ENCODE measurements at regions not wholly inside any gene's neighbourhood (a gene's known extent, or its start where the extent isn't known, plus 50 kb on each side); places are given as distances from the start of the nearest gene placed in this dataset.

GRCh38 chr6:159513914-159514313 lies 179.1 kb downstream of the SOD2 start:
- intact Hi-C loops (cut with micrococcal nuclease): no loop called here
- Mint-ChIP-seq H3K9me3 (peaks cover 11% of the 10 kb centered on the region), H3K36me3 (ENCODE audit: low read depth) (no peaks in the 10 kb centered on the region), H3K4me1 (ENCODE audit: low read depth) (no peaks in the 10 kb centered on the region), H3K27me3 (ENCODE audit: low read depth) (peaks cover 18% of the 10 kb centered on the region), H3K27ac (no peak overlapping the region), H3K4me3 (no peak overlapping the region)
- no peak for DNase-seq
- CTCF ChIA-PET: no interaction called here

GRCh38 chr6:159513074-159513720 lies 179.8 kb downstream of the SOD2 start:
- Mint-ChIP-seq H3K4me3 (no peak overlapping the region), H3K9me3 (peaks cover 11% of the 10 kb centered on the region), H3K36me3 (ENCODE audit: low read depth) (no peaks in the 10 kb centered on the region), H3K27me3 (ENCODE audit: low read depth) (peaks cover 17% of the 10 kb centered on the region), H3K27ac (no peak overlapping the region), H3K4me1 (ENCODE audit: low read depth) (no peaks in the 10 kb centered on the region)
- intact Hi-C loops (cut with micrococcal nuclease): no loop called here
- no peak for DNase-seq
- CTCF ChIA-PET: interaction anchor here (0.7 kb wide), 1 partner anchor 10 kb away, joined by 7 read pairs; no protein-coding TSS in a partner anchor

- Mint-ChIP-seq H3K27ac (no peak overlapping the region), H3K4me3 (no peak overlapping the region), H3K4me1 (ENCODE audit: low read depth) (no peaks in the 10 kb centered on the region), H3K36me3 (ENCODE audit: low read depth) (no peaks in the 10 kb centered on the region), H3K27me3 (ENCODE audit: low read depth) (peaks cover 12% of the 10 kb centered on the region), H3K9me3 (peaks cover 11% of the 10 kb centered on the region)
- CTCF ChIA-PET: interaction anchor here (0.7 kb wide), 1 partner anchor 9 kb away, joined by 7 read pairs; no protein-coding TSS in a partner anchor
- DNase-seq: no peak
- intact Hi-C loops (cut with micrococcal nuclease): no loop called here
These were observed 180.5 kb downstream of the SOD2 start for GRCh38 chr6:159512571-159512970.

GRCh38 chr6:159512104-159512503 lies 180.9 kb downstream of the SOD2 start:
- CTCF ChIA-PET: interaction anchor here (0.7 kb wide), 1 partner anchor 9 kb away, joined by 7 read pairs; no protein-coding TSS in a partner anchor
- Mint-ChIP-seq H3K9me3 (peaks cover 9% of the 10 kb centered on the region), H3K27ac (no peak overlapping the region), H3K27me3 (ENCODE audit: low read depth) (peaks cover 12% of the 10 kb centered on the region), H3K4me3 (no peak overlapping the region), H3K36me3 (ENCODE audit: low read depth) (no peaks in the 10 kb centered on the region), H3K4me1 (ENCODE audit: low read depth) (no peaks in the 10 kb centered on the region)
- intact Hi-C loops (cut with micrococcal nuclease): no loop called here
- DNase-seq: no peak

- CTCF ChIA-PET: interaction anchor here (1.1 kb wide), 1 partner anchor 14 kb away, joined by 3 read pairs; no protein-coding TSS in a partner anchor
- intact Hi-C loops (cut with micrococcal nuclease): no loop called here
- peaks cover 12% of the 10 kb centered on the region for H3K27me3 Mint-ChIP-seq (ENCODE audit: low read depth)
- H3K4me3 Mint-ChIP-seq: no peak overlapping the region
- H3K36me3 Mint-ChIP-seq (ENCODE audit: low read depth): no peaks in the 10 kb centered on the region
- no peak for DNase-seq
- H3K4me1 Mint-ChIP-seq (ENCODE audit: low read depth): no peaks in the 10 kb centered on the region
- H3K27ac Mint-ChIP-seq: no peak overlapping the region
- peaks cover under 1% of the 10 kb centered on the region for H3K9me3 Mint-ChIP-seq
These were observed 182.9 kb downstream of the SOD2 start for GRCh38 chr6:159510141-159510540.

GRCh38 chr6:159508931-159509330 lies 184.1 kb downstream of the SOD2 start:
- peaks cover 12% of the 10 kb centered on the region for H3K27me3 Mint-ChIP-seq (ENCODE audit: low read depth)
- no peak for DNase-seq
- H3K9me3 Mint-ChIP-seq: no peaks in the 10 kb centered on the region
- H3K27ac Mint-ChIP-seq: no peak overlapping the region
- H3K36me3 Mint-ChIP-seq (ENCODE audit: low read depth): no peaks in the 10 kb centered on the region
- H3K4me1 Mint-ChIP-seq (ENCODE audit: low read depth): no peaks in the 10 kb centered on the region
- CTCF ChIA-PET: interaction anchor here (1.1 kb wide), 1 partner anchor 15 kb away, joined by 3 read pairs; no protein-coding TSS in a partner anchor
- H3K4me3 Mint-ChIP-seq: no peak overlapping the region
- intact Hi-C loops (cut with micrococcal nuclease): no loop called here

GRCh38 chr6:159506048-159506447 lies 187.0 kb downstream of the SOD2 start:
- Mint-ChIP-seq H3K9me3 (no peaks in the 10 kb centered on the region), H3K4me1 (ENCODE audit: low read depth) (no peaks in the 10 kb centered on the region), H3K27me3 (ENCODE audit: low read depth) (peaks cover 15% of the 10 kb centered on the region), H3K36me3 (ENCODE audit: low read depth) (no peaks in the 10 kb centered on the region), H3K27ac (no peak overlapping the region), H3K4me3 (no peak overlapping the region)
- no peak for DNase-seq
- intact Hi-C loops (cut with micrococcal nuclease): no loop called here
- CTCF ChIA-PET: no interaction called here

GRCh38 chr6:159505140-159505922 lies 187.7 kb downstream of the SOD2 start:
- no peak overlapping the region for H3K27ac Mint-ChIP-seq
- no peaks in the 10 kb centered on the region for H3K9me3 Mint-ChIP-seq
- H3K4me1 Mint-ChIP-seq (ENCODE audit: low read depth): no peaks in the 10 kb centered on the region
- CTCF ChIA-PET: interaction anchor here (1.4 kb wide), 1 partner anchor 34 kb away, joined by 3 read pairs; no protein-coding TSS in a partner anchor
- H3K27me3 Mint-ChIP-seq (ENCODE audit: low read depth): peaks cover 11% of the 10 kb centered on the region
- H3K4me3 Mint-ChIP-seq: no peak overlapping the region
- DNase-seq: no peak
- no peaks in the 10 kb centered on the region for H3K36me3 Mint-ChIP-seq (ENCODE audit: low read depth)
- intact Hi-C loops (cut with micrococcal nuclease): no loop called here

- peaks cover 4% of the 10 kb centered on the region for H3K9me3 Mint-ChIP-seq
- H3K36me3 Mint-ChIP-seq (ENCODE audit: low read depth): no peaks in the 10 kb centered on the region
- no peak overlapping the region for H3K27ac Mint-ChIP-seq
- intact Hi-C loops (cut with micrococcal nuclease): no loop called here
- H3K27me3 Mint-ChIP-seq (ENCODE audit: low read depth): peaks cover 2% of the 10 kb centered on the region
- no peak for DNase-seq
- H3K4me3 Mint-ChIP-seq: no peak overlapping the region
- H3K4me1 Mint-ChIP-seq (ENCODE audit: low read depth): no peaks in the 10 kb centered on the region
- CTCF ChIA-PET: no interaction called here
These were observed 191.5 kb downstream of the SOD2 start for GRCh38 chr6:159501558-159501957.

GRCh38 chr6:159499034-159499433 lies 194.0 kb downstream of the SOD2 start:
- DNase-seq: no peak
- H3K4me1 Mint-ChIP-seq (ENCODE audit: low read depth): no peaks in the 10 kb centered on the region
- H3K27me3 Mint-ChIP-seq (ENCODE audit: low read depth): peaks cover 9% of the 10 kb centered on the region
- no peaks in the 10 kb centered on the region for H3K36me3 Mint-ChIP-seq (ENCODE audit: low read depth)
- no peak overlapping the region for H3K4me3 Mint-ChIP-seq
- intact Hi-C loops (cut with micrococcal nuclease): no loop called here
- peaks cover 4% of the 10 kb centered on the region for H3K9me3 Mint-ChIP-seq
- no peak overlapping the region for H3K27ac Mint-ChIP-seq
- CTCF ChIA-PET: no interaction called here

GRCh38 chr6:159494586-159494972 lies 198.5 kb downstream of the SOD2 start:
- intact Hi-C loops (cut with micrococcal nuclease): no loop called here
- no peaks in the 10 kb centered on the region for H3K4me1 Mint-ChIP-seq (ENCODE audit: low read depth)
- no peaks in the 10 kb centered on the region for H3K36me3 Mint-ChIP-seq (ENCODE audit: low read depth)
- no peak overlapping the region for H3K4me3 Mint-ChIP-seq
- H3K9me3 Mint-ChIP-seq: peaks cover 4% of the 10 kb centered on the region
- H3K27me3 Mint-ChIP-seq (ENCODE audit: low read depth): peaks cover 9% of the 10 kb centered on the region
- no peak overlapping the region for H3K27ac Mint-ChIP-seq
- CTCF ChIA-PET: interaction anchor here (0.5 to 0.6 kb wide), 2 partner anchors 169 to 363 kb away, joined by 3 to 4 read pairs; no protein-coding TSS in a partner anchor
- no peak for DNase-seq

GRCh38 chr6:159493898-159494585 lies 199.0 kb downstream of the SOD2 start:
- intact Hi-C loops (cut with micrococcal nuclease): no loop called here
- no peak overlapping the region for H3K4me3 Mint-ChIP-seq
- no peak overlapping the region for H3K27ac Mint-ChIP-seq
- CTCF ChIA-PET: interaction anchor here (0.5 kb wide), 1 partner anchor 362 kb away, joined by 4 read pairs; no protein-coding TSS in a partner anchor
- no peaks in the 10 kb centered on the region for H3K4me1 Mint-ChIP-seq (ENCODE audit: low read depth)
- no peaks in the 10 kb centered on the region for H3K36me3 Mint-ChIP-seq (ENCODE audit: low read depth)
- peaks cover 9% of the 10 kb centered on the region for H3K27me3 Mint-ChIP-seq (ENCODE audit: low read depth)
- peaks cover 4% of the 10 kb centered on the region for H3K9me3 Mint-ChIP-seq
- DNase-seq: no peak

All from activated naive CD4-positive, alpha-beta T cell treated with anti-CD3 and anti-CD28 coated beads for 36 hours (primary cell).